Peyer's patch (tissue), 4 donors: ENCODE measurements at regions not wholly inside any gene's neighbourhood (a gene's known extent, or its start where the extent isn't known, plus 50 kb on each side); places are given as distances from the start of the nearest gene placed in this dataset.
"Not testable (repeated sequence)": the region's sequence is repeated elsewhere in the genome, so short reads cannot be mapped to it uniquely, and the experiment has no call there.

Experiments
- DNase-seq, 3 donors: peaks; one replicate each; pipeline ENCODE4 v3.0.0-alpha.2; 2017 to 2019
- H3K27ac ChIP-seq, 4 donors: fragments of 200-600 bp; sonication (generic); one replicate each; pipeline ENCODE4 v1.5.1; 2016 to 2019
- H3K27me3 ChIP-seq, 2 donors: fragments of 200-600 bp; sonication (generic); one replicate each; pipeline ENCODE4 v1.5.1; 2019
- H3K36me3 ChIP-seq, 3 donors: fragments of 200-600 bp; sonication (generic); one replicate each; pipeline ENCODE4 v1.5.1; 2016 to 2019
- H3K4me1 ChIP-seq, 4 donors: fragments of 200-600 bp; sonication (generic); one replicate each; pipeline ENCODE4 v1.5.1; 2016 to 2019
- H3K4me3 ChIP-seq, 4 donors: fragments of 200-600 bp; sonication (generic); 1 replicate in 3 of 4; 2 replicates in 1 of 4; pipeline ENCODE4 v1.5.1; 2016 to 2019; ENCODE audit warnings: mild to moderate bottlenecking in 1 of 4
- H3K9me3 ChIP-seq, 4 donors: fragments of 200-600 bp; sonication (generic); one replicate each; pipeline ENCODE4 v1.5.1; 2016 to 2019; ENCODE audit warnings: mild to moderate bottlenecking in 1 of 4
- CTCF ChIP-seq, 6 experiments: fragments of 450-650 bp in 4 of 6; fragments of 200-600 bp in 2 of 6; sonication (generic) in 1 of 6; IDR thresholded peaks; one replicate each; pipeline ENCODE4 v1.5.1; 2017 to 2019; ENCODE audit warnings: antibody characterized with exemption in 6 of 6, mild to moderate bottlenecking in 3 of 6, moderate library complexity in 1 of 6
- POLR2A ChIP-seq, 2 donors: fragments of 450-650 bp; IDR thresholded peaks; one replicate each; pipeline ENCODE4 v1.5.1; 2017; ENCODE audit warnings: antibody characterized with exemption in 2 of 2, mild to moderate bottlenecking in 2 of 2, moderate library complexity in 2 of 2

GRCh38 chr6:16993396-16993795, 108.5 kb upstream of the STMND1 start:
- TF ChIP-seq POLR2A (IDR thresholded peaks at IDR 0.05) (no peak), CTCF (IDR thresholded peaks at IDR 0.05) (no peak)

DNA sequence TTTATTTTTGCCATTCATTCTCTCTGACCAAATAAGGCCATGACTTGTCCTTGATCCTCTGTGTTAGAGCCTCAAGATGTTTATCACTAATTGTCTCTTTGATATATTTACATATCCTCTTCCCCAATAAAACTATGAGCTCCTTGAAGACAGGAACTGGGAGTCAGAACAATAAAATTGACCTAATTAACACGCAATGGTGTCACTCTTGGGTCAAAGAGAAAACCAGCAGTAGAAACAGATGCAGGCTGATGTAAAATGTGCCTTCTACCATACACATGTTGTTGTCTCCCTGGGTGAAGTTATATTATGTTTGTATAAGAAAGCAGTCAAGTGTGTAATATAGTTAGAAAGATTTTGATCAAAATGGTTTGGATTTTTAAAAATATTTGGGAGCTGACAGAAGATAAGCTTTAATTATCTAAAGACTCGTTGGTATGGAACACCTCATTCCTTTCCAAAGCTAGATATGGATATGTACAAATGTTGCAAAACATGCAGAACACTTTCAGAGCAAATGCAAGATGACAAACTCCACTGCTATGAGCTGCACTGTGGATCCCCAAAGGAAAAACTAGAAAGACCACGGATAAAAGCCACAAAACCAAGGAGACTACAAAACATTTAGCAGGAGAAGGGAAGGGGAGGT, 109.7 kb upstream of the STMND1 start:
- Histone ChIP-seq H3K9me3 (no peaks in the 10 kb centered on the region), H3K4me1 (no peaks in the 10 kb centered on the region), H3K4me3 (no peak overlapping the region), H3K27ac (no peak overlapping the region), H3K27me3 (no peaks in the 10 kb centered on the region), H3K36me3 (no peaks in the 10 kb centered on the region)
- TF ChIP-seq CTCF (IDR thresholded peaks at IDR 0.05) (no peak), POLR2A (IDR thresholded peaks at IDR 0.05) (no peak)
- DNase-seq = no peak

More at GRCh38 chr6:16993396-16993795, 108.5 kb upstream of the STMND1 start:
- Histone ChIP-seq H3K4me1 (no peaks in the 10 kb centered on the region), H3K4me3 (no peak overlapping the region), H3K27ac (no peak overlapping the region), H3K36me3 (no peaks in the 10 kb centered on the region), H3K27me3 (no peaks in the 10 kb centered on the region), H3K9me3 (no peaks in the 10 kb centered on the region)
- DNase-seq = no peak

DNA sequence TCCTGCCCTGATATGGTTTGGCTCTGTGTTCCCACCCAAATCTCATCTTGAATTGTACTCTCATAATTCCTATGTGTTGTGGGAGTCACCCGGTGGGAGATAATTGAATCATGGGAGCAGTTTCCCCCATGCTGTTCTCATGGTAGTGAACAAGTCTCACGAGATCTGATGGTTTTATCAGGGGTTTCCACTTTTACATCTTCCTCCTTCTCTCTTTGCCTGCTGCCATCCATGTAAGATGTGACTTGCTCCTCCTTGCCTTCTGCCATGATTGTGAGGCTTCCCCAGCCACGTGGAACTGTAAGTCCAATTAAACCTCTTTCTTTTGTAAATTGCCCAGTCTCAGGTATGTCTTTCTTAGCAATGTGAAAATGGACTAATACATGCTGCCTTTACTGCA, 111.9 kb upstream of the STMND1 start:
- not testable (repeated sequence) for H3K4me3 ChIP-seq, H3K27ac ChIP-seq, DNase-seq, H3K9me3 ChIP-seq, H3K36me3 ChIP-seq, H3K4me1 ChIP-seq, H3K27me3 ChIP-seq

- no peak overlapping the region for H3K4me3 ChIP-seq
- H3K27me3 ChIP-seq = no peaks in the 10 kb centered on the region
- no peak for DNase-seq
- H3K36me3 ChIP-seq = no peaks in the 10 kb centered on the region
- peaks cover 0 to 5% (median 0%) of the 10 kb centered on the region in 4 donors for H3K4me1 ChIP-seq
- TF ChIP-seq POLR2A (IDR thresholded peaks at IDR 0.05) (no peak), CTCF (IDR thresholded peaks at IDR 0.05) (no peak)
- H3K9me3 ChIP-seq = no peaks in the 10 kb centered on the region
- no peak overlapping the region for H3K27ac ChIP-seq
These were observed 112.5 kb upstream of the STMND1 start for GRCh38 chr6:16989382-16989781.

GRCh38 chr6:16987996-16988395, 113.9 kb upstream of the STMND1 start:
- Histone ChIP-seq H3K36me3 (no peaks in the 10 kb centered on the region), H3K9me3 (no peaks in the 10 kb centered on the region), H3K27me3 (no peaks in the 10 kb centered on the region), H3K27ac (no peak overlapping the region), H3K4me3 (no peak overlapping the region), H3K4me1 (peaks cover 0 to 5% (median 0%) of the 10 kb centered on the region in 4 donors)
- TF ChIP-seq POLR2A (IDR thresholded peaks at IDR 0.05) = no peak
- no peak for TF ChIP-seq CTCF (IDR thresholded peaks at IDR 0.05)
- no peak for DNase-seq

DNA sequence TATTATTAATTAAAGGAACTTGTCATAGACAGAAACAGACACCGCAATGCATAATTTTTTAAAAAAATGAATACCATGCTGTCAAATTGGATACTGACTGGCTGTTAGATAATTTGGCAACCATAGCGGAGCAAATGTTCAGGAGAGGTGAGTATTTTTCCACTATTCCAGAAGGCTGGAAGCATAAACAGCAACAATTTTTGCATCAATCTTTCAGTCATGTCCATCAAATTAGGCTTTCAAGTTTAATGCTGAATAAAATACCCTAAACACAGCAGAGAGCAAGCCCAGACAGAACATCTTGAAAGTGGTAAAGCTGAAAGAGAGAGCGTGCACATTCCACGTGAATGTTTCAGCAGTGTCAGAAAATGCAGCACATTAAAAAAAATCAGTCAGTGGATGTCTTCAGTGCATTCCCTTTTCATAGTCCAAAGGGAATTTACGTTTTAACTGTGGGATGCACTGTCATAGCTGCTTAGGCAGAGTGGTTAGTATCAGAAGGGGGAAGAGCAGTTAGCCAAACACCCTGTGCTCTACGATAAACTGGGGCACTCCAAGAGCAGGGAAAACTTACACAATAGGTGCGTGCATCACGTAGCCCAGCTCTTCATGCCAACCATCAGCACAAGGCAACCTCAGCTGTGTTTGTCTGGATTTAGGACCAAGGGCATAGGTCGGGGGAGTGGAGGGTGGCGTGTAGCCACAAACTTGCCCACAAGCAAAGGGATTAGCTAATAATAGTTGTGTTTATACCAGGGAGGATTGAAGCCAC, 116.2 kb upstream of the STMND1 start:
- DNase-seq = no peak
- Histone ChIP-seq H3K27ac (peak overlapping the region in 1 of 4 donors; percentile 51), H3K4me3 (no peak overlapping the region), H3K36me3 (no peaks in the 10 kb centered on the region), H3K9me3 (no peaks in the 10 kb centered on the region), H3K27me3 (no peaks in the 10 kb centered on the region), H3K4me1 (peaks cover 0 to 5% (median 0%) of the 10 kb centered on the region in 4 donors)
- TF ChIP-seq CTCF (IDR thresholded peaks at IDR 0.05) (no peak), POLR2A (IDR thresholded peaks at IDR 0.05) (no peak)
